GM23338 (cell line): ENCODE measurements at regions not wholly inside any gene's neighbourhood (a gene's known extent, or its start where the extent isn't known, plus 50 kb on each side); places are given as distances from the start of the nearest gene placed in this dataset.

Source experiments
- ATAC-seq: fragments of 200-7000 bp; cut with Tn5 transposase; 3 replicates; pipeline ENCODE4 v1.9.1; 2020
- DNase-seq: peaks from one replicate; pipeline ENCODE4 v3.0.0-alpha.2; 2015; ENCODE audit warnings: low spot score
- H2AFZ ChIP-seq: fragments of 200-600 bp; sonication (generic); 2 replicates; pipeline ENCODE4 v1.8.0; 2016; ENCODE audit warnings: antibody characterized with exemption, mild to moderate bottlenecking, moderate library complexity
- H3F3A ChIP-seq: fragments of 200-600 bp; sonication (generic); replicated peaks from 2 replicates; pipeline ENCODE4 v1.8.0; 2017; ENCODE audit warnings: antibody characterized with exemption, mixed run types, low read depth
- H3K27ac ChIP-seq: fragments of 200-600 bp; sonication (generic); 2 replicates; pipeline ENCODE4 v1.6.1; 2016; ENCODE audit warnings: low read depth
- H3K27me3 ChIP-seq: fragments of 200-600 bp; sonication (generic); 2 replicates; pipeline ENCODE4 v1.8.0; 2016; ENCODE audit warnings: mild to moderate bottlenecking, mixed run types, moderate library complexity; ENCODE audit not compliant: insufficient read depth
- H3K36me3 ChIP-seq: fragments of 200-600 bp; sonication (generic); 2 replicates; pipeline ENCODE4 v1.8.0; 2016; ENCODE audit warnings: mild to moderate bottlenecking; ENCODE audit not compliant: insufficient read depth
- H3K4me1 ChIP-seq: fragments of 200-600 bp; sonication (generic); 2 replicates; pipeline ENCODE4 v1.8.0; 2016; ENCODE audit warnings: mild to moderate bottlenecking, moderate library complexity; ENCODE audit not compliant: insufficient read depth
- H3K4me2 ChIP-seq: fragments of 200-600 bp; sonication (generic); 2 replicates; pipeline ENCODE4 v1.7.1; 2017; ENCODE audit warnings: mixed run types
- H3K4me3 ChIP-seq: fragments of 200-600 bp; sonication (generic); 2 replicates; pipeline ENCODE4 v1.6.1; 2016; ENCODE audit warnings: mixed run types
- H3K79me2 ChIP-seq: fragments of 200-600 bp; sonication (generic); replicated peaks from 2 replicates; pipeline ENCODE4 v1.8.0; 2017; ENCODE audit warnings: mild to moderate bottlenecking; ENCODE audit not compliant: insufficient read depth
- H3K9me2 ChIP-seq: fragments of 200-600 bp; sonication (generic); 2 replicates; pipeline ENCODE4 v1.8.0; 2017; ENCODE audit not compliant: insufficient read depth
- H4K20me1 ChIP-seq: fragments of 200-600 bp; sonication (generic); replicated peaks from 2 replicates; pipeline ENCODE4 v1.8.0; 2017; ENCODE audit warnings: mild to moderate bottlenecking; ENCODE audit not compliant: insufficient read depth
- H3K27ac Mint-ChIP-seq: 2 replicates; pipeline ENCODE4 v1.8.0; 2020; ENCODE audit warnings: inconsistent platforms, mild to moderate bottlenecking, moderate library complexity, mixed read lengths
- H3K27me3 Mint-ChIP-seq: 3 replicates; pipeline ENCODE4 v1.8.0; 2022; ENCODE audit warnings: low read depth, mild to moderate bottlenecking, moderate library complexity, mixed read lengths, inconsistent platforms; ENCODE audit not compliant: insufficient read depth, poor library complexity
- H3K36me3 Mint-ChIP-seq: 3 replicates; pipeline ENCODE4 v1.8.0; 2021; ENCODE audit warnings: low read depth, mild to moderate bottlenecking, inconsistent platforms, moderate library complexity, mixed read lengths
- H3K4me1 Mint-ChIP-seq: 3 replicates; pipeline ENCODE4 v1.8.0; 2020; ENCODE audit warnings: mild to moderate bottlenecking, inconsistent platforms, mixed read lengths
- H3K4me3 Mint-ChIP-seq: 3 replicates; pipeline ENCODE4 v1.8.0; 2021; ENCODE audit warnings: moderate library complexity, mild to moderate bottlenecking, inconsistent platforms, mixed read lengths
- H3K9me3 Mint-ChIP-seq: 3 replicates; pipeline ENCODE4 v1.8.0; 2020; ENCODE audit warnings: moderate library complexity, mild to moderate bottlenecking, inconsistent platforms, mixed read lengths
- CREB1 ChIP-seq: fragments of 250-450 bp; sonication (Bioruptor Pico); IDR thresholded peaks from 2 replicates; pipeline ENCODE4 v1.5.0; 2020; ENCODE audit warnings: low read depth, mild to moderate bottlenecking, moderate library complexity
- CTCF ChIP-seq, 2 experiments: fragments of 200-600 bp in 1 of 2; sonication (generic) in 1 of 2; conservative IDR thresholded peaks; 2 replicates each; pipeline versions ENCODE4 v1.5.1 to v1.6.1; 2016 to 2017; ENCODE audit warnings: antibody characterized with exemption in 2 of 2, low read depth in 2 of 2, mild to moderate bottlenecking in 2 of 2, moderate library complexity in 1 of 2
- ETS1 ChIP-seq: IDR thresholded peaks from 2 replicates; pipeline ENCODE4 v1.6.1; 2016; ENCODE audit warnings: antibody characterized with exemption
- EZH2 ChIP-seq: fragments of 200-600 bp; sonication (generic); IDR thresholded peaks from one replicate; pipeline ENCODE4 v1.8.0; 2017; ENCODE audit warnings: antibody characterized with exemption, mild to moderate bottlenecking, low read depth; ENCODE audit not compliant: unreplicated experiment
- EZH2phosphoT487 ChIP-seq: fragments of 200-600 bp; sonication (generic); IDR thresholded peaks from one replicate; pipeline ENCODE4 v1.8.1; 2018; ENCODE audit warnings: antibody characterized with exemption; ENCODE audit not compliant: unreplicated experiment
- NANOG ChIP-seq: IDR thresholded peaks from 2 replicates; pipeline ENCODE4 v1.6.1; 2016; ENCODE audit warnings: antibody characterized with exemption, borderline replicate concordance
- POLR2AphosphoS5 ChIP-seq: IDR thresholded peaks from 2 replicates; pipeline ENCODE4 v1.6.1; 2016; ENCODE audit warnings: antibody characterized with exemption, low read depth
- STAT1 ChIP-seq: IDR thresholded peaks from one replicate; pipeline ENCODE4 v1.6.1; 2016; ENCODE audit warnings: antibody characterized with exemption; ENCODE audit not compliant: unreplicated experiment
- ZNF114 ChIP-seq: fragments of 250-450 bp; sonication (Bioruptor Pico); IDR thresholded peaks from 2 replicates; pipeline ENCODE4 v1.5.0; 2020; ENCODE audit warnings: mild to moderate bottlenecking, moderate library complexity
- ZNF331 ChIP-seq: fragments of 250-450 bp; sonication (Bioruptor Pico); IDR thresholded peaks from 2 replicates; pipeline ENCODE4 v1.5.0; 2020; ENCODE audit warnings: low read depth, mild to moderate bottlenecking, moderate library complexity
- ZNF462 ChIP-seq: fragments of 250-450 bp; sonication (Bioruptor Pico); IDR thresholded peaks from 2 replicates; pipeline ENCODE4 v1.5.0; 2020; ENCODE audit warnings: mild to moderate bottlenecking, moderate library complexity

GRCh38 chr13:106630650-106631049 is 62.7 kb upstream of the ARGLU1 start:
- H3K27me3 Mint-ChIP-seq = peaks cover 10% of the 10 kb centered on the region
- no peak overlapping the region for H3K27ac Mint-ChIP-seq
- no peaks in the 10 kb centered on the region for H3K36me3 Mint-ChIP-seq
- Histone ChIP-seq H3K27ac (no peak overlapping the region), H3K79me2 (no peaks in the 10 kb centered on the region), H3K4me1 (no peaks in the 10 kb centered on the region), H3K27me3 (no peaks in the 10 kb centered on the region), H3F3A (no peaks in the 10 kb centered on the region), H3K4me2 (no peak overlapping the region), H3K36me3 (no peaks in the 10 kb centered on the region), H2AFZ (no peak overlapping the region), H3K9me2 (peaks cover 8% of the 10 kb centered on the region), H4K20me1 (no peaks in the 10 kb centered on the region), H3K4me3 (no peak overlapping the region)
- no peak overlapping the region for H3K4me3 Mint-ChIP-seq
- DNase-seq (no peak), ATAC-seq (no peak)
- H3K9me3 Mint-ChIP-seq = no peaks in the 10 kb centered on the region
- H3K4me1 Mint-ChIP-seq = no peaks in the 10 kb centered on the region
- TF ChIP-seq EZH2phosphoT487 (no peak), POLR2AphosphoS5 (no peak), STAT1 (no peak), CREB1 (CRISPR knock-in tag) (no peak), CTCF (conservative IDR thresholded peaks at IDR 0.05; ENCODE audit: low read depth in 2 of 2) (no peak), ETS1 (no peak), ZNF331 (CRISPR knock-in tag) (no peak), NANOG (no peak), ZNF462 (CRISPR knock-in tag) (no peak), EZH2 (no peak), ZNF114 (CRISPR knock-in tag) (no peak)
